Suppressor macrophage (primary cell): ENCODE measurements at regions not wholly inside any gene's neighbourhood (a gene's known extent, or its start where the extent isn't known, plus 50 kb on each side); places are given as distances from the start of the nearest gene placed in this dataset.

Experiments used
- DNase-seq, 4 experiments: peaks; one replicate each; pipeline ENCODE4 v3.0.0-alpha.2; 2020 to 2022

- no peak for DNase-seq
These were observed 244.3 kb downstream of the GLI2 start for GRCh38 chr2:120979921-120980320.

GRCh38 chr2:120981443-120981842 is 245.8 kb downstream of the GLI2 start:
- DNase-seq, result no peak

- no peak for DNase-seq
These were observed 246.9 kb downstream of the GLI2 start for GRCh38 chr2:120982598-120982997.

- DNase-seq, result no peak
These were observed 247.7 kb downstream of the GLI2 start for GRCh38 chr2:120983344-120983743.

- no peak for DNase-seq
These were observed 248.4 kb downstream of the GLI2 start for GRCh38 chr2:120984046-120984445.

GRCh38 chr2:120984452-120985173 is 248.9 kb downstream of the GLI2 start:
- no peak for DNase-seq

- DNase-seq, result no peak
These were observed 249.7 kb downstream of the GLI2 start for GRCh38 chr2:120985174-120985996.

- no peak for DNase-seq
These were observed 250.5 kb downstream of the GLI2 start for GRCh38 chr2:120985997-120986651.

- DNase-seq, result no peak
These were observed 251.4 kb downstream of the GLI2 start for GRCh38 chr2:120986898-120987650.

GRCh38 chr2:120988051-120988699 is 252.5 kb downstream of the GLI2 start:
- DNase-seq, result no peak

- no peak for DNase-seq
These were observed 253.2 kb downstream of the GLI2 start for GRCh38 chr2:120988700-120989511.

GRCh38 chr2:120989512-120990441 is 254.1 kb downstream of the GLI2 start:
- DNase-seq, result no peak

- peak in 1 of 4 experiments; percentile 4 for DNase-seq
These were observed 254.8 kb downstream of the GLI2 start for GRCh38 chr2:120990451-120990871.

- peak; percentile 2 to 31 (median 6) for DNase-seq
These were observed 255.8 kb downstream of the GLI2 start for GRCh38 chr2:120991441-120991840.

- no peak for DNase-seq
These were observed 257.3 kb downstream of the GLI2 start for GRCh38 chr2:120992791-120993555.

GRCh38 chr2:120993661-120994060 is 258.0 kb downstream of the GLI2 start:
- no peak for DNase-seq

- no peak for DNase-seq
These were observed 258.8 kb downstream of the GLI2 start for GRCh38 chr2:120994301-120994995.

GRCh38 chr2:120995152-120995551 is 259.5 kb downstream of the GLI2 start:
- no peak for DNase-seq
